ENCODE measurements at regions not wholly inside any gene's neighbourhood (a gene's known extent, or its start where the extent isn't known, plus 50 kb on each side); places are given as distances from the start of the nearest gene placed in this dataset.

GRCh38 chr4:14679906-14680305 lies 322.4 kb upstream of the CPEB2 start:
- Histone ChIP-seq H3K9ac (ENCODE audit: low read length) (no peak overlapping the region), H4K20me1 (ENCODE audit: insufficient read depth, low read length) (no peaks in the 10 kb centered on the region), H3K9me2 (replicated peaks; ENCODE audit: insufficient read depth, low read length) (no peaks in the 10 kb centered on the region), H3K27me3 (replicated peaks; ENCODE audit: insufficient read depth, low read length) (no peaks in the 10 kb centered on the region), H3K79me2 (ENCODE audit: low read length) (no peaks in the 10 kb centered on the region), H3K4me3 (ENCODE audit: low read length) (no peak overlapping the region), H3K9me3 (replicated peaks; ENCODE audit: insufficient read depth, low read length) (no peaks in the 10 kb centered on the region), H3F3A (ENCODE audit: insufficient read depth, low read length) (no peaks in the 10 kb centered on the region), H3K4me1 (ENCODE audit: low read length) (no peaks in the 10 kb centered on the region), H3K27ac (ENCODE audit: low read length) (no peak overlapping the region), H3K4me2 (ENCODE audit: low read depth, low read length) (no peak overlapping the region), H2AFZ (ENCODE audit: low read length) (no peak overlapping the region), H3K36me3 (replicated peaks; ENCODE audit: insufficient read depth, low read length) (no peaks in the 10 kb centered on the region)
- DNase-seq: no peak
- TF ChIP-seq CTCF (IDR thresholded peaks at IDR 0.05; ENCODE audit: low read length): no peak
- no peak for TF ChIP-seq EZH2 (optimal IDR thresholded peaks at IDR 0.05; ENCODE audit: low read depth, low read length)
- TF ChIP-seq EZH2phosphoT487 (IDR thresholded peaks at IDR 0.05; ENCODE audit: low read length): no peak

- no peaks in the 10 kb centered on the region for H3K27me3 ChIP-seq (replicated peaks; ENCODE audit: insufficient read depth, low read length)
- no peaks in the 10 kb centered on the region for H3K9me3 ChIP-seq (replicated peaks; ENCODE audit: insufficient read depth, low read length)
- DNase-seq: no peak
- H3K27ac ChIP-seq (ENCODE audit: low read length): no peak overlapping the region
- H2AFZ ChIP-seq (ENCODE audit: low read length): no peak overlapping the region
- H3K4me1 ChIP-seq (ENCODE audit: low read length): no peaks in the 10 kb centered on the region
- H3K9ac ChIP-seq (ENCODE audit: low read length): no peak overlapping the region
- no peaks in the 10 kb centered on the region for H3K9me2 ChIP-seq (replicated peaks; ENCODE audit: insufficient read depth, low read length)
- H3F3A ChIP-seq (ENCODE audit: insufficient read depth, low read length): no peaks in the 10 kb centered on the region
- no peaks in the 10 kb centered on the region for H3K79me2 ChIP-seq (ENCODE audit: low read length)
- no peaks in the 10 kb centered on the region for H3K36me3 ChIP-seq (replicated peaks; ENCODE audit: insufficient read depth, low read length)
- no peak overlapping the region for H3K4me2 ChIP-seq (ENCODE audit: low read depth, low read length)
- no peaks in the 10 kb centered on the region for H4K20me1 ChIP-seq (ENCODE audit: insufficient read depth, low read length)
- no peak overlapping the region for H3K4me3 ChIP-seq (ENCODE audit: low read length)
- TF ChIP-seq CTCF (IDR thresholded peaks at IDR 0.05; ENCODE audit: low read length): no peak
- TF ChIP-seq EZH2 (optimal IDR thresholded peaks at IDR 0.05; ENCODE audit: low read depth, low read length): no peak
- no peak for TF ChIP-seq EZH2phosphoT487 (IDR thresholded peaks at IDR 0.05; ENCODE audit: low read length)
Measured at GRCh38 chr4:14681330-14681729, 321.0 kb upstream of the CPEB2 start.

- no peaks in the 10 kb centered on the region for H3K9me3 ChIP-seq (replicated peaks; ENCODE audit: insufficient read depth, low read length)
- DNase-seq: no peak
- H3K4me3 ChIP-seq (ENCODE audit: low read length): no peak overlapping the region
- H3K4me1 ChIP-seq (ENCODE audit: low read length): no peaks in the 10 kb centered on the region; the same call in 1 of the 2 replicates
- no peaks in the 10 kb centered on the region for H3K36me3 ChIP-seq (replicated peaks; ENCODE audit: insufficient read depth, low read length)
- no peak for TF ChIP-seq CTCF (IDR thresholded peaks at IDR 0.05; ENCODE audit: low read length)
- no peak for TF ChIP-seq EZH2 (optimal IDR thresholded peaks at IDR 0.05; ENCODE audit: low read depth, low read length)
- no peak overlapping the region for H3K4me2 ChIP-seq (ENCODE audit: low read depth, low read length)
- H3K79me2 ChIP-seq (ENCODE audit: low read length): no peaks in the 10 kb centered on the region
- no peak overlapping the region for H2AFZ ChIP-seq (ENCODE audit: low read length)
- no peaks in the 10 kb centered on the region for H4K20me1 ChIP-seq (ENCODE audit: insufficient read depth, low read length)
- H3K27me3 ChIP-seq (replicated peaks; ENCODE audit: insufficient read depth, low read length): no peaks in the 10 kb centered on the region
- no peaks in the 10 kb centered on the region for H3K9me2 ChIP-seq (replicated peaks; ENCODE audit: insufficient read depth, low read length)
- H3K27ac ChIP-seq (ENCODE audit: low read length): no peak overlapping the region
- H3K9ac ChIP-seq (ENCODE audit: low read length): no peak overlapping the region
- no peaks in the 10 kb centered on the region for H3F3A ChIP-seq (ENCODE audit: insufficient read depth, low read length)
Measured at GRCh38 chr4:14693728-14694127, 308.6 kb upstream of the CPEB2 start.

All from MM.1S (cell line).